SJCRH30 (cell line): ENCODE measurements at regions not wholly inside any gene's neighbourhood (a gene's known extent, or its start where the extent isn't known, plus 50 kb on each side); places are given as distances from the start of the nearest gene placed in this dataset.

Experiments
- DNase-seq, 2 experiments: peaks; one replicate each; pipeline ENCODE4 v3.0.0-alpha.2; 2015 to 2020
- H3K27ac ChIP-seq: fragments of 250-450 bp; sonication (Bioruptor Pico); 2 replicates; pipeline ENCODE4 v1.5.1; 2020; ENCODE audit warnings: mild to moderate bottlenecking, moderate library complexity
- H3K27me3 ChIP-seq: fragments of 250-450 bp; sonication (Bioruptor Pico); 2 replicates; pipeline ENCODE4 v1.5.1; 2020; ENCODE audit warnings: mild to moderate bottlenecking, moderate library complexity
- H3K36me3 ChIP-seq: fragments of 250-450 bp; sonication (Bioruptor Pico); 2 replicates; pipeline ENCODE4 v1.5.1; 2020; ENCODE audit warnings: mild to moderate bottlenecking, moderate library complexity
- H3K4me1 ChIP-seq: fragments of 250-450 bp; sonication (Bioruptor Pico); 2 replicates; pipeline ENCODE4 v1.5.1; 2020; ENCODE audit warnings: mild to moderate bottlenecking, moderate library complexity
- H3K4me3 ChIP-seq: fragments of 250-450 bp; sonication (Bioruptor Pico); 2 replicates; pipeline ENCODE4 v1.5.1; 2020; ENCODE audit warnings: mild to moderate bottlenecking, moderate library complexity
- H3K9me3 ChIP-seq: fragments of 250-450 bp; sonication (Bioruptor Pico); replicated peaks from 2 replicates; pipeline ENCODE4 v1.5.1; 2020; ENCODE audit warnings: mild to moderate bottlenecking, moderate library complexity

- H3K4me3 ChIP-seq: no peak overlapping the region
- no peaks in the 10 kb centered on the region for H3K36me3 ChIP-seq
- H3K9me3 ChIP-seq: no peaks in the 10 kb centered on the region
- H3K4me1 ChIP-seq: no peaks in the 10 kb centered on the region
- no peak for DNase-seq
- no peak overlapping the region for H3K27ac ChIP-seq
- no peaks in the 10 kb centered on the region for H3K27me3 ChIP-seq
These were observed 50.2 kb upstream of the CTAGE1 start for GRCh38 chr18:22467760-22468553.

GRCh38 chr18:22468554-22468891 is 50.8 kb upstream of the CTAGE1 start:
- no peak overlapping the region for H3K27ac ChIP-seq
- H3K27me3 ChIP-seq: no peaks in the 10 kb centered on the region
- no peaks in the 10 kb centered on the region for H3K36me3 ChIP-seq
- no peaks in the 10 kb centered on the region for H3K9me3 ChIP-seq
- no peak for DNase-seq
- no peaks in the 10 kb centered on the region for H3K4me1 ChIP-seq
- no peak overlapping the region for H3K4me3 ChIP-seq

- no peaks in the 10 kb centered on the region for H3K36me3 ChIP-seq
- no peak overlapping the region for H3K4me3 ChIP-seq
- H3K4me1 ChIP-seq: no peaks in the 10 kb centered on the region
- H3K27ac ChIP-seq: no peak overlapping the region
- H3K27me3 ChIP-seq: no peaks in the 10 kb centered on the region
- no peak for DNase-seq
- no peaks in the 10 kb centered on the region for H3K9me3 ChIP-seq
These were observed 51.5 kb upstream of the CTAGE1 start for GRCh38 chr18:22469061-22469734.

GRCh38 chr18:22469926-22470247 is 52.2 kb upstream of the CTAGE1 start:
- no peak overlapping the region for H3K27ac ChIP-seq
- no peak for DNase-seq
- H3K4me3 ChIP-seq: no peak overlapping the region
- no peaks in the 10 kb centered on the region for H3K9me3 ChIP-seq
- H3K4me1 ChIP-seq: no peaks in the 10 kb centered on the region
- H3K36me3 ChIP-seq: no peaks in the 10 kb centered on the region
- H3K27me3 ChIP-seq: no peaks in the 10 kb centered on the region

GRCh38 chr18:22470248-22471235 is 52.8 kb upstream of the CTAGE1 start:
- no peaks in the 10 kb centered on the region for H3K27me3 ChIP-seq
- H3K4me3 ChIP-seq: no peak overlapping the region
- H3K27ac ChIP-seq: no peak overlapping the region
- no peak for DNase-seq
- H3K9me3 ChIP-seq: no peaks in the 10 kb centered on the region
- H3K4me1 ChIP-seq: no peaks in the 10 kb centered on the region
- no peaks in the 10 kb centered on the region for H3K36me3 ChIP-seq

- H3K27ac ChIP-seq: no peak overlapping the region
- H3K36me3 ChIP-seq: no peaks in the 10 kb centered on the region
- H3K4me3 ChIP-seq: no peak overlapping the region
- no peak for DNase-seq
- no peaks in the 10 kb centered on the region for H3K4me1 ChIP-seq
- no peaks in the 10 kb centered on the region for H3K9me3 ChIP-seq
- no peaks in the 10 kb centered on the region for H3K27me3 ChIP-seq
These were observed 53.9 kb upstream of the CTAGE1 start for GRCh38 chr18:22471546-22472131.

- no peak for DNase-seq
- Histone ChIP-seq H3K4me1 (no peaks in the 10 kb centered on the region), H3K27ac (no peak overlapping the region), H3K9me3 (no peaks in the 10 kb centered on the region), H3K36me3 (no peaks in the 10 kb centered on the region), H3K27me3 (no peaks in the 10 kb centered on the region), H3K4me3 (no peak overlapping the region)
These were observed 55.7 kb upstream of the CTAGE1 start for GRCh38 chr18:22473366-22473765.

- no peaks in the 10 kb centered on the region for H3K36me3 ChIP-seq
- no peak for DNase-seq
- H3K4me1 ChIP-seq: no peaks in the 10 kb centered on the region
- H3K27ac ChIP-seq: no peak overlapping the region
- H3K4me3 ChIP-seq: no peak overlapping the region
- no peaks in the 10 kb centered on the region for H3K9me3 ChIP-seq
- no peaks in the 10 kb centered on the region for H3K27me3 ChIP-seq
These were observed 57.8 kb upstream of the CTAGE1 start for GRCh38 chr18:22475426-22476100.

- no peak overlapping the region for H3K4me3 ChIP-seq
- no peaks in the 10 kb centered on the region for H3K36me3 ChIP-seq
- no peak overlapping the region for H3K27ac ChIP-seq
- no peak for DNase-seq
- no peaks in the 10 kb centered on the region for H3K27me3 ChIP-seq
- H3K9me3 ChIP-seq: no peaks in the 10 kb centered on the region
- H3K4me1 ChIP-seq: no peaks in the 10 kb centered on the region
These were observed 59.5 kb upstream of the CTAGE1 start for GRCh38 chr18:22477222-22477621.

- Histone ChIP-seq H3K4me3 (no peak overlapping the region), H3K36me3 (no peaks in the 10 kb centered on the region), H3K27me3 (no peaks in the 10 kb centered on the region), H3K27ac (no peak overlapping the region), H3K4me1 (no peaks in the 10 kb centered on the region), H3K9me3 (no peaks in the 10 kb centered on the region)
- no peak for DNase-seq
These were observed 65.2 kb upstream of the CTAGE1 start for GRCh38 chr18:22482948-22483347.

- no peaks in the 10 kb centered on the region for H3K36me3 ChIP-seq
- no peak overlapping the region for H3K4me3 ChIP-seq
- no peak overlapping the region for H3K27ac ChIP-seq
- H3K4me1 ChIP-seq: no peaks in the 10 kb centered on the region
- no peak for DNase-seq
- H3K9me3 ChIP-seq: no peaks in the 10 kb centered on the region
- no peaks in the 10 kb centered on the region for H3K27me3 ChIP-seq
These were observed 65.7 kb upstream of the CTAGE1 start for GRCh38 chr18:22483407-22483806.

GRCh38 chr18:22484471-22484870 is 66.8 kb upstream of the CTAGE1 start:
- no peak for DNase-seq
- Histone ChIP-seq H3K36me3 (no peaks in the 10 kb centered on the region), H3K4me1 (no peaks in the 10 kb centered on the region), H3K27ac (no peak overlapping the region), H3K4me3 (no peak overlapping the region), H3K9me3 (no peaks in the 10 kb centered on the region), H3K27me3 (no peaks in the 10 kb centered on the region)

GRCh38 chr18:22485808-22486244 is 68.1 kb upstream of the CTAGE1 start:
- Histone ChIP-seq H3K27me3 (no peaks in the 10 kb centered on the region), H3K27ac (no peak overlapping the region), H3K9me3 (no peaks in the 10 kb centered on the region), H3K4me3 (no peak overlapping the region), H3K36me3 (no peaks in the 10 kb centered on the region), H3K4me1 (no peaks in the 10 kb centered on the region)
- DNase-seq: no peak

- no peaks in the 10 kb centered on the region for H3K27me3 ChIP-seq
- no peak overlapping the region for H3K27ac ChIP-seq
- no peaks in the 10 kb centered on the region for H3K36me3 ChIP-seq
- H3K9me3 ChIP-seq: no peaks in the 10 kb centered on the region
- H3K4me3 ChIP-seq: no peak overlapping the region
- DNase-seq: no peak
- no peaks in the 10 kb centered on the region for H3K4me1 ChIP-seq
These were observed 69.0 kb upstream of the CTAGE1 start for GRCh38 chr18:22486667-22487066.
